ENCODE measurements at regions not wholly inside any gene's neighbourhood (a gene's known extent, or its start where the extent isn't known, plus 50 kb on each side); places are given as distances from the start of the nearest gene placed in this dataset.

GRCh38 chr10:43851030-43851429, 202.3 kb upstream of the ZNF32 start:
- no peak overlapping the region for H3K4me3 ChIP-seq (ENCODE audit: low read depth, low read length)
- H3K9me3 ChIP-seq (ENCODE audit: control insufficient read depth, insufficient read depth, low read length): no peaks in the 10 kb centered on the region; the same call in 1 of the 2 replicates
- ChIA-PET POLR2A (no interaction called here), CTCF (no interaction called here)
- H3K27me3 ChIP-seq (ENCODE audit: control insufficient read depth, insufficient read depth, low read length): no peaks in the 10 kb centered on the region
- no peak for DNase-seq (ENCODE audit: low read depth, low spot score)
- TF ChIP-seq, protein P1, sequence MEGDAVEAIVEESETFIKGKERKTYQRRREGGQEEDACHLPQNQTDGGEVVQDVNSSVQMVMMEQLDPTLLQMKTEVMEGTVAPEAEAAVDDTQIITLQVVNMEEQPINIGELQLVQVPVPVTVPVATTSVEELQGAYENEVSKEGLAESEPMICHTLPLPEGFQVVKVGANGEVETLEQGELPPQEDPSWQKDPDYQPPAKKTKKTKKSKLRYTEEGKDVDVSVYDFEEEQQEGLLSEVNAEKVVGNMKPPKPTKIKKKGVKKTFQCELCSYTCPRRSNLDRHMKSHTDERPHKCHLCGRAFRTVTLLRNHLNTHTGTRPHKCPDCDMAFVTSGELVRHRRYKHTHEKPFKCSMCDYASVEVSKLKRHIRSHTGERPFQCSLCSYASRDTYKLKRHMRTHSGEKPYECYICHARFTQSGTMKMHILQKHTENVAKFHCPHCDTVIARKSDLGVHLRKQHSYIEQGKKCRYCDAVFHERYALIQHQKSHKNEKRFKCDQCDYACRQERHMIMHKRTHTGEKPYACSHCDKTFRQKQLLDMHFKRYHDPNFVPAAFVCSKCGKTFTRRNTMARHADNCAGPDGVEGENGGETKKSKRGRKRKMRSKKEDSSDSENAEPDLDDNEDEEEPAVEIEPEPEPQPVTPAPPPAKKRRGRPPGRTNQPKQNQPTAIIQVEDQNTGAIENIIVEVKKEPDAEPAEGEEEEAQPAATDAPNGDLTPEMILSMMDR (IDR thresholded peaks at IDR 0.05; ENCODE audit: low read depth, low read length): no peak
- H3K27ac ChIP-seq (ENCODE audit: low read depth, low read length): no peak overlapping the region

DNA sequence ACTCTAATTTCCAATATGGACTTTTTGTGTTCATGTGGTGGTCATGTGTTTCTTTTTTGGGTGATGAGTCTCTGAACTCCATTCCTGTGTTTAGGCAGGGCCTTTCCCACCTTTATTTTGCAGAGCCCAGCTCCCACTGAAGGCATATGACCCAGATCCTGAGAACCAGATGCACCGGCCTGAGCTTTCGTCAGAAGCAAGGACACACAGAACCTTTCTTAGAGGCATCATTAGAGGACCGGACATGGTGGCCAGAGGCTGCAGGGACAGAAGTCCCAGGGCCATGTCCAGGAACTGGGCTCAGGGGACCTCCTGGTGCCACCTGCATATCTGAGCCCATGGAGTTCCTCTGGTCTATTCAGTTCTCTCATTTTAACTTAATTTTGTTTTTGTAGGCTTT, 200.9 kb upstream of the ZNF32 start:
- TF ChIP-seq, protein P1 (IDR thresholded peaks at IDR 0.05; ENCODE audit: low read depth, low read length): no peak
- H3K27me3 ChIP-seq (ENCODE audit: control insufficient read depth, insufficient read depth, low read length): no peaks in the 10 kb centered on the region
- H3K4me3 ChIP-seq (ENCODE audit: low read depth, low read length): no peak overlapping the region
- H3K9me3 ChIP-seq (ENCODE audit: control insufficient read depth, insufficient read depth, low read length): no peaks in the 10 kb centered on the region; the same call in 1 of the 2 replicates
- CTCF ChIA-PET: no interaction called here
- no peak for DNase-seq (ENCODE audit: low read depth, low spot score)
- POLR2A ChIA-PET: no interaction called here
- H3K27ac ChIP-seq (ENCODE audit: low read depth, low read length): no peak overlapping the region

GRCh38 chr10:43846968-43847367, 198.3 kb upstream of the ZNF32 start:
- H3K4me3 ChIP-seq (ENCODE audit: low read depth, low read length): no peak overlapping the region
- no peak overlapping the region for H3K27ac ChIP-seq (ENCODE audit: low read depth, low read length)
- ChIA-PET CTCF (interaction anchor here (1.3 kb wide), 1 partner anchor 157 kb away, joined by 5 read pairs; no protein-coding TSS in a partner anchor), POLR2A (interaction anchor here (0.6 kb wide), 1 partner anchor 63 kb away, joined by 5 read pairs; no protein-coding TSS in a partner anchor)
- no peaks in the 10 kb centered on the region; the same call in 1 of the 2 replicates for H3K9me3 ChIP-seq (ENCODE audit: control insufficient read depth, insufficient read depth, low read length)
- DNase-seq (ENCODE audit: low read depth, low spot score): no peak
- TF ChIP-seq, protein P1 (IDR thresholded peaks at IDR 0.05; ENCODE audit: low read depth, low read length): no peak
- H3K27me3 ChIP-seq (ENCODE audit: control insufficient read depth, insufficient read depth, low read length): no peaks in the 10 kb centered on the region

GRCh38 chr10:43846187-43846680, 197.6 kb upstream of the ZNF32 start:
- H3K4me3 ChIP-seq (ENCODE audit: low read depth, low read length): no peak overlapping the region
- POLR2A ChIA-PET: interaction anchor here (0.6 kb wide), 1 partner anchor 64 kb away, joined by 5 read pairs; no protein-coding TSS in a partner anchor
- no peaks in the 10 kb centered on the region for H3K27me3 ChIP-seq (ENCODE audit: control insufficient read depth, insufficient read depth, low read length)
- DNase-seq (ENCODE audit: low read depth, low spot score): no peak
- TF ChIP-seq, protein P1 (IDR thresholded peaks at IDR 0.05; ENCODE audit: low read depth, low read length): no peak; the same call in 1 of the 2 replicates
- CTCF ChIA-PET: interaction anchor here (1.3 kb wide), 1 partner anchor 156 kb away, joined by 5 read pairs; no protein-coding TSS in a partner anchor
- no peaks in the 10 kb centered on the region; the same call in 1 of the 2 replicates for H3K9me3 ChIP-seq (ENCODE audit: control insufficient read depth, insufficient read depth, low read length)
- no peak overlapping the region for H3K27ac ChIP-seq (ENCODE audit: low read depth, low read length)

DNA sequence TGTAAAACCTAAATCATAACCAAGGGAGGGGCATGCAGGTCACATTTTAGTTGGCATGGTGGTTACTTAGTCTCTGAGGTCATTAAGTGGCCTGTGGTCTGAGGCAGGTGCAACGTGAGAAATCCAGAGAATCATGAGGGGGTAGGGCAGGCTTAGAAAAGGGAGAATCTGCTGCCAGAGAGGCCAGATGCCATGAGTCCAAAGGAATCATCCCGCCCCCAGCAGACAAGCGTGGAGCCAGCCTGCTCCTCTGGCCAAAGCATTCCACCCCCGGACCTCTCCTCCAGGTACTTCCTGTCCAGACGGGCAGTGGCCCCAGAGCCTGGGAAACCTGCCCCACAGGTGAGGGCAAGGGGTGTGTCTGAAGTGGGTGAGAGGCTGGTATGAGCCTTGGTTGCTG, 196.4 kb upstream of the ZNF32 start:
- no peak for DNase-seq (ENCODE audit: low read depth, low spot score)
- no peak overlapping the region for H3K27ac ChIP-seq (ENCODE audit: low read depth, low read length)
- H3K9me3 ChIP-seq (ENCODE audit: control insufficient read depth, insufficient read depth, low read length): no peaks in the 10 kb centered on the region; the same call in 1 of the 2 replicates
- POLR2A ChIA-PET: no interaction called here
- CTCF ChIA-PET: no interaction called here
- no peak overlapping the region for H3K4me3 ChIP-seq (ENCODE audit: low read depth, low read length)
- no peaks in the 10 kb centered on the region for H3K27me3 ChIP-seq (ENCODE audit: control insufficient read depth, insufficient read depth, low read length)
- TF ChIP-seq, protein P1 (IDR thresholded peaks at IDR 0.05; ENCODE audit: low read depth, low read length): no peak
